ENCODE measurements at regions not wholly inside any gene's neighbourhood (a gene's known extent, or its start where the extent isn't known, plus 50 kb on each side); places are given as distances from the start of the nearest gene placed in this dataset. TPM values are rescaled to one million over a fixed set of nuclear protein-coding genes. Genes with fewer than 3 reads are reported as not detected.

GRCh38 chrX:21319323-21319722 lies 54.9 kb upstream of the CNKSR2 start:
- no peaks in the 10 kb centered on the region for H3K36me3 ChIP-seq (ENCODE audit: control insufficient read depth, insufficient read depth, low read length)
- H3K27me3 ChIP-seq (ENCODE audit: control insufficient read depth, insufficient read depth, low read length): no peaks in the 10 kb centered on the region
- POLR2A ChIA-PET: no interaction called here
- CTCF ChIA-PET: no interaction called here
- no peak for TF ChIP-seq CTCF (IDR thresholded peaks at IDR 0.05; ENCODE audit: insufficient read depth, low read depth, low read length)
- H3K4me3 ChIP-seq (ENCODE audit: low read depth, low read length): no peak overlapping the region
- no peak for DNase-seq (ENCODE audit: low read depth)

Small RNA genes in the stretch of these regions (small RNA-seq; reads per million reads assigned to genes)
- not detected for gene RNU6-133P (ENCODE audit: insufficient read length, low read depth, low replicate concordance)

Measured in BJ (cell line).